GM21786 (cell line): ENCODE measurements at regions not wholly inside any gene's neighbourhood (a gene's known extent, or its start where the extent isn't known, plus 50 kb on each side); places are given as distances from the start of the nearest gene placed in this dataset.

ENCODE experiments used
- ATAC-seq: cut with Tn5 transposase; IDR thresholded peaks from one replicate; pipeline ENCODE4 v1.9.1; 2021; ENCODE audit not compliant: unreplicated experiment

GRCh38 chr10:3692387-3692999, 92.5 kb downstream of the KLF6 start:
- ATAC-seq, result no peak

- ATAC-seq, result no peak
Observed at GRCh38 chr10:3691482-3691881, 93.5 kb downstream of the KLF6 start.

DNA sequence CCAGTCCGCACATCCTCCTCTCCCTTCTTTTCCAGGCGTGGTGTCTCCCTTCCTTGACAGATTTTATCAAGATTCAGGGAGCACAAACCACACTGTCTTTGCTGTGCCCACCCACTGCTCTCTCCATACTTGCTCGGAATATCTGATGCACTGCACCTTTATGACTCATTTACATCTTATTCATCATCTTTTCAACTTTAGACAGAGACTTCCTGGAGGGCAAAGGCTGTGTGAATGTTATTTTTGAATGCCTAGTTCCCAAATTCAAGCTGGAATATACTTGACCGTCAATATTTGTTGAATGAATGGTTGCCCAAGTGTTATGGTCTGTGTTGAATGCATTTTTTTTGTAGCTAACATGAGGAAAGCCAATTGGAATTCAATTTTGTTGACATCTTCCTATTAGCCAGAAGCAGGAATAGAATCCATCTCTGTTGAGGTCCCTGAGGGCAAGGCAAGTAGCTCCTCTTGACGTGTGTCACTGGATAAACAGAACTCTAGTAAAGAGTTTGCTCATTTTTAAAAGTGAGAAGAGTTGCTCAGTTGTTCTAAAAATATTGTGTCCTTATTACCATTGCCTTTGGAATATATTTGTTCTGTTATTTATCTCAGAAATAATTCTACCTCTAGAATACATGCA, 95.0 kb downstream of the KLF6 start:
- ATAC-seq, result no peak

DNA sequence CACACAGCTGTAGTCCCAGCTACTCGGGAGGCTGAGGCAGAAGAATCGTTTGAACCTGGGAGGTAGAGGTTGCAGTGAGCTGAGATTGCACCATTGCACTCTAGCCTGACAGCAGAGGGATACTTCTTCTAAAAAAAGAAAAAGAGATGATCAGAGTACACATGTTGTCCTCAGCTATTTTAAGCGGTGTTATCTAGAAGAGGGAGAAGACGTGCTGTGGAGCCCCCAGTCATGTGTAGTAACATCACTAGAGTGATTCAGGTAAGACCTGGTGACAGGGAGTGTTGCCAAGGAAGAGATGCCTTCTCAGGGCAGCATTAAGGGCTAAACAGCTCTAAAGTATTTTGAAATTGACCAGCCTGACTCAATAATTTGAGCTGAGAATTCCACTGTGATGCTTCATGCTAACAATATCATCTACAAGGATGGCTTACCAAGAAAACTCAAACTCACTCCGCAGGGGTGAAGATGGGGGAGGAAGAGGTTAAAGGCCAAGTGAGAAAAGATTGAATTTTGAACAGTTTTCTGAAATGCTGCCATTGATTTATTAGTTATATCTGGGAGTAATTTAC, 97.4 kb downstream of the KLF6 start:
- no peak for ATAC-seq

DNA sequence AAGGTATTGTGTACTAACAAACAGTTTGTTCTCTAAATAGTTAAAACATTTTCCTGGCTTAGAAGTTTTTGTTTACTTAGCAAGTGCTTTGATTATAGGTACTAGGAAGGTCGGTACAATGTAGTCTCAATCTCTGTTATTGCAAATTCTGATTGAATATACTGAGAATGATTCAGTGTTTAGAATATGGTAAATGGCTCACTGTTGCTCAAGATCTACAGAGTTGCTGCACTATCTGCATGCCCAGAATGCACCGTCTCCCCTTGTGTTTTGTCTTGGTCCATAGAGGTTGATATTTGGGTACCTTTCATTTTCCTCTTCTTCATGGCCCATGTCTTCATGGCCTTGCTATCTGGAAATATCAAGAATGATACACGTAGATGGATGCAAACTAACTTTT, 99.6 kb downstream of the KLF6 start:
- ATAC-seq, result no peak

- no peak for ATAC-seq
Observed at GRCh38 chr10:3684891-3685290, 100.1 kb downstream of the KLF6 start.

DNA sequence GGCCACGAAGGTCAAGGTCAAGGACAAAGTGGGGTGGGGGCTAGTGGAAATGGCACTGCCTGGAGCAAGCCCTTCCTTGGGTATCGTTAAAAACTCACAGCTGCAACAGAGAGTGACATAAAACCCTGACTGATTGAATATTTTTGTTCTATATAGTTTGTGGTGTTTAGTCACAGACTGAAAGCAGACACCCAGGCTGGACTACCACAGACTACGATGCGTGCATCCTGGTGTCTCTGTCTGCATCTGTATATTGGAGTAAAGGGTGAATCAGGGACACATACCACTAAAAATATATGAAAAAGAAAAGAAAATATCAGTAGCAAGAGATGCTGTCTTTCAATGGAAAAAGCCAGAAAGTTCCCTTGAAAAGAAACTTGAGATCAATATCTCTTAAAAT, 101.4 kb downstream of the KLF6 start:
- ATAC-seq, result no peak

GRCh38 chr10:3682745-3683144, 102.3 kb downstream of the KLF6 start:
- no peak for ATAC-seq

- ATAC-seq, result no peak
Observed at GRCh38 chr10:3681642-3682554, 103.1 kb downstream of the KLF6 start.

DNA sequence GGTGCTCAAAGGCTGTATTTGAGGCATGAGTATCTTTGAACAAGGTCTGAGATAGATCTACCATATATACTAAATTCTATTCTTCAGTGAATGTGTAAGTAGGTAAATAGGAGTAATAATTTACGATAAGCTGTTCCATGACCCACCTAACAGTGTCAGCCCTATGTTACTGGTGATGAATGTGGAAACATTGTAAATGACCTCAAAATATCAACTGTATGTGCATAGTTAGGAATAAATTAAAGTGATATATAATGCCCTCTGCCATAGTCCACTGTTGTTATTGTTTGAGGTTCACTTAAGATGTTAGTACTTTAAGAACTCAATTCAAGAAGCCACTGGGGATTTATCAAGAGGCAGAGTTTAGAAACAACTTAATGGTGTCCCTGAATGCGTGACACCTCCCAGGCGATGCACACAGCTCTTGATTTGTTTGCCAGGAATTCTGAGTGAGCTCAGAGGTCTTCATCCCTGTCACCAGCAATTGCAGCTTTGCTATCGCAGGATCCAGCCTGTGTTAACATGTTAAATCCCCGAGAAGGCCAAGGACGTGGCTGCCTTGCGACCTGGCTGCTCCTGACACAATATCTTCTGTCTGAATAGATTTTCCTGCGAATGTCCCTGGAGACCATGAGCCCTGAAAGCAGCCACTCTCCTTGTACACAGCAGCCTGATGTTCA, 104.9 kb downstream of the KLF6 start:
- ATAC-seq, result no peak

GRCh38 chr10:3678629-3679227, 106.3 kb downstream of the KLF6 start:
- no peak for ATAC-seq

DNA sequence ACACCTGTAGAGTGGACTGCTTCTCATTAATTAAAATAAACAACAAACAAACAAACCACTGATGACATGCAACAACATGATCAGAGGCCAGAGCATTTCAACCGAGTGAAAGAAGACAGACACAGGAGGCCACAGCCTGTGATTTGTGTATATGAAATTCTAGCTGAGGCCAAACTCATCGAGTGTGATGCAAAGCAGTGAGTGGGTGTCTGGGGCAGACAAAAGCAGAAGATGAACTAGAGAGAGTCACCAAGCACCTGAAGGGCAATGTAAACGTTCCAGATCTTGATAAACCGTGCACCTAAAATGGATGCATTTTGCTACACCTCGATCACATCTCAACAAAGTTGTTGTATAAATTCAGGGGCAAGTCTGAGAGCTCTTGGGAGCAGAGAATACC, 108.4 kb downstream of the KLF6 start:
- no peak for ATAC-seq

DNA sequence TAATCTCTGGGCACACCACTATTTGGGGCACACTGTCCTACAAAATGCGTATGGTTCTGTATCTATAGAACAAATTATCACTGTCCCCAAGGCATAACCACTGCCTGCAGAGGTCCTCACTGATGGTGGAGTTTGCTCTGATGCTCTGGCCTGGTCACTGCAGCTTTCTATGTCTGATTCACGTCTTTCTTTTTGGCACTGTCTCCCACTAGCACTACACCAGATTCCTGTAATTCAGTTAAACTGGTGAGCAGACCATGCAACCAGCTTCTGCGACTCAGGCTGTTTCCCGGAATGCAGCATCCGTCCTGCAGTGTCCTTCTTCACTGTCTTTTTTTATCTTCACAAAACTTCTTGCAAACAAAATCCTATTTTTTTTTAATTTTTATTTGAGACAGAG, 112.8 kb downstream of the KLF6 start:
- ATAC-seq, result no peak

GRCh38 chr10:3671386-3671955, 113.5 kb downstream of the KLF6 start:
- ATAC-seq, result no peak

GRCh38 chr10:3668966-3669330, 116.1 kb downstream of the KLF6 start:
- no peak for ATAC-seq

DNA sequence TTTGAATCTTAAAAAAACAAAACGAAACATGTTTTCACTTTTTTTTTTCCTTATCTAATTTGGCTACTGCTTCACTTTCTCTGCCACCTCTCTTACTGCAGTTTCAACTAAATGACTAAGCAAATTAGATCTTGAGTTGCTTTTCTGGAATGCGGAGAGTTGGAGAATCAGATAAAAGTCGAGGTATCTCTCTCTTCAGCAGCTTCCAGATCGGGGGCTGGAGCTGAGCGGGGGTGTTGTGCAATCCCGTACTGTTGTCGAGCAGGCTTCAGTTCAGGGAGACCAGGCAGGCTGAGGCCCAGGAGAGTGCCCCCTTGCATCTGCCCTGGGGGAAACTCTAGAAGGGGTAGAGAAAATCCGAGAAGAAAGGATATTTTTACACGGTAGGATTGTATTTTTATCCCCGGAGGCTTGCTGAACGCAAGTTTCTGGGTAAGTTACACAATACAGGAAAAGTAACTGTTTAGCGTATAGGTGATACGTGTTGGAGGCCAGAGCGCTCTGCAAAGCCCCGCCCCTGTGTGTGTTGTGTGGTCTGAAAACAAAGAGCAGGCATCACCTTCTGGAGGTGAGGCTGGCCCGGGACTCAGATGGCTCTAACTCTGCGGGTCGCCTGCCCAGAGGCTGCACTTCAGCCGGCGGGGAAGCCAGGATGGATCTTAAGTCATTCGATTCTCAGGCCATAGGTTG, 116.6 kb downstream of the KLF6 start:
- ATAC-seq, result no peak

GRCh38 chr10:3666525-3667302, 118.3 kb downstream of the KLF6 start:
- ATAC-seq, result no peak

DNA sequence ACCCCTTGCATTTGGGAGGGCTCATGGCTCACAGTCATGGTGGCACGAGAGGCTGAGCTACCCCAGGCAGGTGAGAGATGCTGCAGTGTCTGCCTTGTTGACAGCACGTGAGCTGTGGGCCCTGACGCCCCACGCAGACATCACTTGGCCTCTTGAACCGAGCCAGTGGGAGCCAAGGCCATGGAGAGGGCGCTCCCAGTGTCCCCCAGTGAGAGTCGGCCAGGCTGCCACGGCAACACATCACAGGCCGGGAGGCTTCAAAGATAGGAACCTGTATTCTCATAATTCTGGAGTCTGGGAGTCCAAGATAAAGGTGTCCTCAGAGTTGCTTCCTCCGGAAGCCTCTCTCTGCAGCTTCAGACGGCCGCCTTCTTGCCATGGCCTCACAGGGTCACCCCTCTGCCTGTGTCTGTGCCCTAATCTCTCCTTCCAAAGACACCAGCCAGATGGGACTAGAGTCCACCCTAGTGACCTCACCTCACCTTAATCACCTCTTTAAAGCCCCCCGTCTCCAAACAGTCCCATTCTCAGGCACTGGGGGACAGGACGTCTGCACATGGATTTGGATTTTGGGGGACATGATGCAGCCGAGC, 119.6 kb downstream of the KLF6 start:
- ATAC-seq, result no peak

GRCh38 chr10:3662775-3663174, 122.2 kb downstream of the KLF6 start:
- ATAC-seq, result no peak
